ENCODE measurements at regions not wholly inside any gene's neighbourhood (a gene's known extent, or its start where the extent isn't known, plus 50 kb on each side); places are given as distances from the start of the nearest gene placed in this dataset.

DNA sequence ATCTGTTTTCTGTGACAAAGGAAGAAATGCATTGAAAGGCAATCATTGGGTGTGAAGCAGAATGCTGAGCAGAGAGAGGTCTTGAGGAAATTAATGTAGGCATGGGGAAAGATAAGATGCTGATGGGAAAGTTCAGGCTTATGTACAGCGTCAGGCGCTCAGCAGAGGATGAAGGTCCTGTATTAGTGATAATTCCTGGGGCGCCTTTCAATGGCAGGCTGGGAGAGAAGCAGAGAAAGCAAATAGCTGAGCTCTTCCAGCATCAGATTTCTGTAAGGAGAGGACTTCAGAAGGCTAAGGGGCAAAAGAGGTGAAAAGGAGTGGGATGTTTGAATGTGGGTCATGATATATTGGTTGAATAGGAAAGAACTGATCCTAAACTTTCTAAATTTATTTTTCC lies 129.8 kb downstream of the HNMT start:
- no peak for TF ChIP-seq CTCF (IDR thresholded peaks at IDR 0.05; ENCODE audit: low read length)
- no peak for TF ChIP-seq EZH2 (IDR thresholded peaks at IDR 0.05; ENCODE audit: borderline replicate concordance, low read length)
